SK-N-SH (cell line): ENCODE measurements at regions not wholly inside any gene's neighbourhood (a gene's known extent, or its start where the extent isn't known, plus 50 kb on each side); places are given as distances from the start of the nearest gene placed in this dataset.

Experiments used
- EP300 ChIP-seq, 2 experiments: IDR thresholded peaks; 2 replicates each; pipeline versions ENCODE4 v1.4.0 to v1.6.1; 2012; ENCODE audit warnings: borderline replicate concordance in 1 of 2, low read depth in 1 of 2, low read length in 1 of 2
- GABPA ChIP-seq: IDR thresholded peaks from 2 replicates; pipeline ENCODE4 v1.4.0; 2012; ENCODE audit warnings: low read depth, mild to moderate bottlenecking
- POLR2AphosphoS5 ChIP-seq: IDR thresholded peaks from 2 replicates; pipeline ENCODE4 v1.6.1; 2012; ENCODE audit warnings: low read depth, low read length
- RFX5 ChIP-seq: IDR thresholded peaks from 2 replicates; pipeline ENCODE4 v1.6.1; 2012; ENCODE audit warnings: mild to moderate bottlenecking, improper control_type of control experiment, low read length
- TF ChIP-seq, protein P1 (sequence below): fragments of 200-600 bp; sonication (generic); IDR thresholded peaks from 2 replicates; pipeline ENCODE4 v1.6.1; 2017; ENCODE audit warnings: antibody characterized with exemption, mild to moderate bottlenecking, moderate library complexity

DNA sequence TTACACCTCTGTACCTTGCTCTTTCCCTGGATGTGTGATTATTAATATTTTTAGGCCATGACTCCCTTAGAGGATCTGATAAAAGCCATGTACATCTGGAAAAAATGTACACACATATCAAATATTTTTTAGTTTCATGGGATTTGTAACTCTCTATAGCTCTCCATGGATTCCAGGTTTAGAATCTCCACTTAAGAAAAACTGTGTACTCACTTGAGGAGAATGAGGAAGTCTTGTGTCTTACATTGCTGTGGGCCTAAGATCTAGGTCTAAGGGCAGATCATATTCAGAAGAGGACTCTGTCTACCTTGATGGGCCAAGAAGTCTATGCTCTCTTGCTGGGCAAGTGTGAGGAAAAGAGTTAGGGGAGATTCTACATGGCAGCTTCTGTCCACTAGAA lies 98.0 kb downstream of the RRAGB start:
- TF ChIP-seq POLR2AphosphoS5 (no peak), GABPA (no peak), RFX5 (no peak), EP300 (IDR thresholded peaks at IDR 0.05; ENCODE audit: borderline replicate concordance in 1 of 2, low read depth in 1 of 2, low read length in 1 of 2) (no peak)
- TF ChIP-seq, protein P1, sequence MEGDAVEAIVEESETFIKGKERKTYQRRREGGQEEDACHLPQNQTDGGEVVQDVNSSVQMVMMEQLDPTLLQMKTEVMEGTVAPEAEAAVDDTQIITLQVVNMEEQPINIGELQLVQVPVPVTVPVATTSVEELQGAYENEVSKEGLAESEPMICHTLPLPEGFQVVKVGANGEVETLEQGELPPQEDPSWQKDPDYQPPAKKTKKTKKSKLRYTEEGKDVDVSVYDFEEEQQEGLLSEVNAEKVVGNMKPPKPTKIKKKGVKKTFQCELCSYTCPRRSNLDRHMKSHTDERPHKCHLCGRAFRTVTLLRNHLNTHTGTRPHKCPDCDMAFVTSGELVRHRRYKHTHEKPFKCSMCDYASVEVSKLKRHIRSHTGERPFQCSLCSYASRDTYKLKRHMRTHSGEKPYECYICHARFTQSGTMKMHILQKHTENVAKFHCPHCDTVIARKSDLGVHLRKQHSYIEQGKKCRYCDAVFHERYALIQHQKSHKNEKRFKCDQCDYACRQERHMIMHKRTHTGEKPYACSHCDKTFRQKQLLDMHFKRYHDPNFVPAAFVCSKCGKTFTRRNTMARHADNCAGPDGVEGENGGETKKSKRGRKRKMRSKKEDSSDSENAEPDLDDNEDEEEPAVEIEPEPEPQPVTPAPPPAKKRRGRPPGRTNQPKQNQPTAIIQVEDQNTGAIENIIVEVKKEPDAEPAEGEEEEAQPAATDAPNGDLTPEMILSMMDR = no peak
